H1 (cell line): ENCODE measurements at regions not wholly inside any gene's neighbourhood (a gene's known extent, or its start where the extent isn't known, plus 50 kb on each side); places are given as distances from the start of the nearest gene placed in this dataset.

ENCODE experiments used
- EP300 ChIP-seq, 2 experiments: IDR thresholded peaks; 1 replicate in 1 of 2; 2 replicates in 1 of 2; pipeline ENCODE4 v1.6.1; 2011 to 2012; ENCODE audit warnings: low read depth in 2 of 2, low read length in 2 of 2, mild to moderate bottlenecking in 2 of 2, borderline replicate concordance in 1 of 2, inconsistent platforms in 1 of 2, moderate library complexity in 1 of 2
- TF ChIP-seq, protein P1 (sequence below), 3 experiments: IDR thresholded peaks; 1 replicate in 2 of 3; 2 replicates in 1 of 3; pipeline versions ENCODE4 v1.5.1 to v1.6.1; 2011; ENCODE audit warnings: low read length in 3 of 3, mild to moderate bottlenecking in 3 of 3, inconsistent platforms in 2 of 3, low read depth in 1 of 3, moderate library complexity in 1 of 3; ENCODE audit not compliant: insufficient read depth in 1 of 3; ENCODE audit errors: control extremely low read depth in 1 of 3

DNA sequence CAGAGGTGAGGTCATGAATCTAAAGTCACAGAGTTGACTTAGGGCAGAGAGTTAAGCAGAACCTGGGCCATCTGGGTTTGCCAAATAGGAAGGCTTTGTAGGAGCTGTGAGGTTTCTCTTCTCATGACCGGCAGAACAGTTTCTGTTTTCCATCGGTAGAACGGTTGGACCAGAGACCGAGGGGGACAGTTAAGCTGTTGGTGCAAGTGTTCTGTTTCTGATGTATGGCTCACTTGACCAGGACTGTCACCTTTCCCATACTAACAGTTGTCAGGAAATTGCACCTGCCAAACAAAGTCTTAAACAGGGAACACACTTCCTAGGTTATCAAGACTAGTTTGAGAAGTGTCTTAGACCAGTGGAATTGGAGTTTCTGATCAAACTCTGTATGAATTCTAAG, 158.3 kb downstream of the PDCD6IP start:
- TF ChIP-seq EP300 (IDR thresholded peaks at IDR 0.05; ENCODE audit: borderline replicate concordance in 1 of 2, low read depth in 2 of 2, low read length in 2 of 2), result no peak
- TF ChIP-seq, protein P1, sequence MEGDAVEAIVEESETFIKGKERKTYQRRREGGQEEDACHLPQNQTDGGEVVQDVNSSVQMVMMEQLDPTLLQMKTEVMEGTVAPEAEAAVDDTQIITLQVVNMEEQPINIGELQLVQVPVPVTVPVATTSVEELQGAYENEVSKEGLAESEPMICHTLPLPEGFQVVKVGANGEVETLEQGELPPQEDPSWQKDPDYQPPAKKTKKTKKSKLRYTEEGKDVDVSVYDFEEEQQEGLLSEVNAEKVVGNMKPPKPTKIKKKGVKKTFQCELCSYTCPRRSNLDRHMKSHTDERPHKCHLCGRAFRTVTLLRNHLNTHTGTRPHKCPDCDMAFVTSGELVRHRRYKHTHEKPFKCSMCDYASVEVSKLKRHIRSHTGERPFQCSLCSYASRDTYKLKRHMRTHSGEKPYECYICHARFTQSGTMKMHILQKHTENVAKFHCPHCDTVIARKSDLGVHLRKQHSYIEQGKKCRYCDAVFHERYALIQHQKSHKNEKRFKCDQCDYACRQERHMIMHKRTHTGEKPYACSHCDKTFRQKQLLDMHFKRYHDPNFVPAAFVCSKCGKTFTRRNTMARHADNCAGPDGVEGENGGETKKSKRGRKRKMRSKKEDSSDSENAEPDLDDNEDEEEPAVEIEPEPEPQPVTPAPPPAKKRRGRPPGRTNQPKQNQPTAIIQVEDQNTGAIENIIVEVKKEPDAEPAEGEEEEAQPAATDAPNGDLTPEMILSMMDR (IDR thresholded peaks at IDR 0.05; ENCODE audit: control extremely low read depth in 1 of 3, insufficient read depth in 1 of 3, low read depth in 1 of 3, low read length in 3 of 3), result no peak
